ENCODE measurements at regions not wholly inside any gene's neighbourhood (a gene's known extent, or its start where the extent isn't known, plus 50 kb on each side); places are given as distances from the start of the nearest gene placed in this dataset.

DNA sequence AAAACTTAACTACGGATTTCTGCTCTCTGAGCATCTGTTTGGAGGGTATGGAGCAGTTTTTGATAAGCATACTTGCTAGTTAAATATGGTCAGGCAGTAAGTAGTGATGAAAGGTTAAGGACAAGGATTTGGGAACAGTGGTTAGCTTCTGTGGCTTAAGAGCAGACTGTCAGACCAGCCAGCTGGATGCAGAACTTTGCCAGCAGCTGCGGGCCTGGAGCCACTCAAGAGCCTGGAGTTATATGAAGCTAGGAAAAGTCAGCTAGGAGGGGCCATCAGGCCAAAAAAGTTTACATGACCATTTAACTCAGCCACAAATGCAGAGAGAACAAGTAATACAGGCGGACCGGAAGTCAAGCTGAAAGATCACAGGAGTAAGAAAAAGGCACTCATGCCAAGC lies 1817.7 kb downstream of the LRRC4C start:
- Histone ChIP-seq H3K9me3 (ENCODE audit: control insufficient read depth in 4 of 4, low read length in 3 of 4) (peaks cover 0 to 3% (median 0%) of the 10 kb centered on the region in 4 donors), H3K27me3 (ENCODE audit: control insufficient read depth in 4 of 4, insufficient read depth in 4 of 4, low read length in 3 of 4) (no peaks in the 10 kb centered on the region), H3K4me3 (ENCODE audit: low read depth in 1 of 3, low read length in 3 of 3) (no peak overlapping the region), H3K36me3 (ENCODE audit: control insufficient read depth in 4 of 4, insufficient read depth in 3 of 4, low read depth in 1 of 4, low read length in 3 of 4) (no peaks in the 10 kb centered on the region), H3K4me1 (ENCODE audit: control insufficient read depth in 4 of 4, insufficient read depth in 4 of 4, low read length in 3 of 4) (no peaks in the 10 kb centered on the region), H3K9ac (ENCODE audit: low read depth in 1 of 2, low read length in 2 of 2) (no peak overlapping the region), H3K27ac (ENCODE audit: low read depth in 1 of 2, low read length in 2 of 2) (no peak overlapping the region)
- 66% methylated on average over 4 of the region's 4 CpGs for WGBS
- DNase-seq (ENCODE audit: low spot score), result no peak
- TF ChIP-seq, protein P1, sequence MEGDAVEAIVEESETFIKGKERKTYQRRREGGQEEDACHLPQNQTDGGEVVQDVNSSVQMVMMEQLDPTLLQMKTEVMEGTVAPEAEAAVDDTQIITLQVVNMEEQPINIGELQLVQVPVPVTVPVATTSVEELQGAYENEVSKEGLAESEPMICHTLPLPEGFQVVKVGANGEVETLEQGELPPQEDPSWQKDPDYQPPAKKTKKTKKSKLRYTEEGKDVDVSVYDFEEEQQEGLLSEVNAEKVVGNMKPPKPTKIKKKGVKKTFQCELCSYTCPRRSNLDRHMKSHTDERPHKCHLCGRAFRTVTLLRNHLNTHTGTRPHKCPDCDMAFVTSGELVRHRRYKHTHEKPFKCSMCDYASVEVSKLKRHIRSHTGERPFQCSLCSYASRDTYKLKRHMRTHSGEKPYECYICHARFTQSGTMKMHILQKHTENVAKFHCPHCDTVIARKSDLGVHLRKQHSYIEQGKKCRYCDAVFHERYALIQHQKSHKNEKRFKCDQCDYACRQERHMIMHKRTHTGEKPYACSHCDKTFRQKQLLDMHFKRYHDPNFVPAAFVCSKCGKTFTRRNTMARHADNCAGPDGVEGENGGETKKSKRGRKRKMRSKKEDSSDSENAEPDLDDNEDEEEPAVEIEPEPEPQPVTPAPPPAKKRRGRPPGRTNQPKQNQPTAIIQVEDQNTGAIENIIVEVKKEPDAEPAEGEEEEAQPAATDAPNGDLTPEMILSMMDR (IDR thresholded peaks at IDR 0.05; ENCODE audit: low read depth, low read length, missing input control), result no peak
- TF ChIP-seq FOXA2 (IDR thresholded peaks at IDR 0.05), result no peak

DNA sequence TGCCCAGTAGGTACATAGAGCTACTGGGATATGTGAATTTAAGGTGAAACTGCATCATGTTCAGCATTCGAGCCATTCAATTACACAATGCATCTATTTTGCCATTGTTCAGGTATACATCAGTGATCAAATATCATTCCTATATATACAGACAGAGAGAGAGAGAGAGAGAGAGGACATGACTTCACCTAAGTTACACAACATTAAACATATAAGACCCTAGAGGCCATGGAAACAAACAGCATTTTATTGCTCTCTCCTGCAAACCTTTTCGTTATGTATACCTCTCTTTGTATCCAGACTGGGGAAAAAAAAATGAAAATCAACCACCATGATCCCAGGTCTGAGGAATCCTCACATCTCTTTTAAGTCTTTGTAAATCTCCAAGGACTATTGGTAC lies 1829.1 kb downstream of the LRRC4C start:
- H3K27ac ChIP-seq (ENCODE audit: low read depth in 1 of 2, low read length in 2 of 2), result no peak overlapping the region
- DNase-seq (ENCODE audit: low spot score), result no peak

DNA sequence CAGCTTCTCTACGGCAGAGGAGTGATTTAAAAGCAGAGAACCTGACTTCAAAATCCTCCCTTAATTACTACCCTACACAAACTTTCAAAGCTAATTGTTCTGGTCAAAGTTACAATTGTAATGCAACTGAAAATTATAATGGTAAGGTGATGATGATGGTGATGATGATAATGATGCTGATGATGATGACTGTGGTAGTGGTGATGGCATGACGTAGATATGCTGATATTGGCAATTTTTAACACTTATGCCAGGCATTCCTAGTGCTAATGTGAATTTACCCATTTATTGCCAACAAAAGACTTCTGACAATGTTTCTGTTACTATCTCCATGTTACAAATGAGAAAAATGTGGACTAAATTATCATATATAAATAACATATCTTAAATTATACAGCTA lies 1831.1 kb downstream of the LRRC4C start:
- no peaks in the 10 kb centered on the region for H3K36me3 ChIP-seq (ENCODE audit: control insufficient read depth in 4 of 4, insufficient read depth in 3 of 4, low read depth in 1 of 4, low read length in 3 of 4)
- no peaks in the 10 kb centered on the region for H3K27me3 ChIP-seq (ENCODE audit: control insufficient read depth in 4 of 4, insufficient read depth in 4 of 4, low read length in 3 of 4)
- no peak overlapping the region for H3K9ac ChIP-seq (ENCODE audit: low read depth in 1 of 2, low read length in 2 of 2)
- no peaks in the 10 kb centered on the region for H3K9me3 ChIP-seq (ENCODE audit: control insufficient read depth in 4 of 4, low read length in 3 of 4)
- 77% methylated on average over 2 of the region's 2 CpGs for WGBS
- no peak for DNase-seq (ENCODE audit: low spot score)
- H3K4me1 ChIP-seq (ENCODE audit: control insufficient read depth in 4 of 4, insufficient read depth in 4 of 4, low read length in 3 of 4), result no peaks in the 10 kb centered on the region
- H3K27ac ChIP-seq (ENCODE audit: low read depth in 1 of 2, low read length in 2 of 2), result no peak overlapping the region
- H3K4me3 ChIP-seq (ENCODE audit: low read depth in 1 of 3, low read length in 3 of 3), result no peak overlapping the region
- TF ChIP-seq TAF1 (conservative IDR thresholded peaks at IDR 0.05), result no peak
- TF ChIP-seq NR2F2 (IDR thresholded peaks at IDR 0.05), result no peak
- TF ChIP-seq, protein P2, sequence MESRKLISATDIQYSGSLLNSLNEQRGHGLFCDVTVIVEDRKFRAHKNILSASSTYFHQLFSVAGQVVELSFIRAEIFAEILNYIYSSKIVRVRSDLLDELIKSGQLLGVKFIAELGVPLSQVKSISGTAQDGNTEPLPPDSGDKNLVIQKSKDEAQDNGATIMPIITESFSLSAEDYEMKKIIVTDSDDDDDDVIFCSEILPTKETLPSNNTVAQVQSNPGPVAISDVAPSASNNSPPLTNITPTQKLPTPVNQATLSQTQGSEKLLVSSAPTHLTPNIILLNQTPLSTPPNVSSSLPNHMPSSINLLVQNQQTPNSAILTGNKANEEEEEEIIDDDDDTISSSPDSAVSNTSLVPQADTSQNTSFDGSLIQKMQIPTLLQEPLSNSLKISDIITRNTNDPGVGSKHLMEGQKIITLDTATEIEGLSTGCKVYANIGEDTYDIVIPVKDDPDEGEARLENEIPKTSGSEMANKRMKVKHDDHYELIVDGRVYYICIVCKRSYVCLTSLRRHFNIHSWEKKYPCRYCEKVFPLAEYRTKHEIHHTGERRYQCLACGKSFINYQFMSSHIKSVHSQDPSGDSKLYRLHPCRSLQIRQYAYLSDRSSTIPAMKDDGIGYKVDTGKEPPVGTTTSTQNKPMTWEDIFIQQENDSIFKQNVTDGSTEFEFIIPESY (IDR thresholded peaks at IDR 0.05), result no peak
- TF ChIP-seq, protein P3, sequence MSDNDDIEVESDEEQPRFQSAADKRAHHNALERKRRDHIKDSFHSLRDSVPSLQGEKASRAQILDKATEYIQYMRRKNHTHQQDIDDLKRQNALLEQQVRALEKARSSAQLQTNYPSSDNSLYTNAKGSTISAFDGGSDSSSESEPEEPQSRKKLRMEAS (IDR thresholded peaks at IDR 0.05), result no peak
- TF ChIP-seq GABPA (IDR thresholded peaks at IDR 0.05 in 1 of 2, conservative IDR thresholded peaks at IDR 0.05 in 1 of 2), result no peak
- TF ChIP-seq, protein P4, sequence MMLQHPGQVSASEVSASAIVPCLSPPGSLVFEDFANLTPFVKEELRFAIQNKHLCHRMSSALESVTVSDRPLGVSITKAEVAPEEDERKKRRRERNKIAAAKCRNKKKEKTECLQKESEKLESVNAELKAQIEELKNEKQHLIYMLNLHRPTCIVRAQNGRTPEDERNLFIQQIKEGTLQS (IDR thresholded peaks at IDR 0.05), result no peak
- TF ChIP-seq HNF4G (IDR thresholded peaks at IDR 0.05), result no peak
- TF ChIP-seq RXRA (IDR thresholded peaks at IDR 0.05), result no peak
- TF ChIP-seq, protein P5, sequence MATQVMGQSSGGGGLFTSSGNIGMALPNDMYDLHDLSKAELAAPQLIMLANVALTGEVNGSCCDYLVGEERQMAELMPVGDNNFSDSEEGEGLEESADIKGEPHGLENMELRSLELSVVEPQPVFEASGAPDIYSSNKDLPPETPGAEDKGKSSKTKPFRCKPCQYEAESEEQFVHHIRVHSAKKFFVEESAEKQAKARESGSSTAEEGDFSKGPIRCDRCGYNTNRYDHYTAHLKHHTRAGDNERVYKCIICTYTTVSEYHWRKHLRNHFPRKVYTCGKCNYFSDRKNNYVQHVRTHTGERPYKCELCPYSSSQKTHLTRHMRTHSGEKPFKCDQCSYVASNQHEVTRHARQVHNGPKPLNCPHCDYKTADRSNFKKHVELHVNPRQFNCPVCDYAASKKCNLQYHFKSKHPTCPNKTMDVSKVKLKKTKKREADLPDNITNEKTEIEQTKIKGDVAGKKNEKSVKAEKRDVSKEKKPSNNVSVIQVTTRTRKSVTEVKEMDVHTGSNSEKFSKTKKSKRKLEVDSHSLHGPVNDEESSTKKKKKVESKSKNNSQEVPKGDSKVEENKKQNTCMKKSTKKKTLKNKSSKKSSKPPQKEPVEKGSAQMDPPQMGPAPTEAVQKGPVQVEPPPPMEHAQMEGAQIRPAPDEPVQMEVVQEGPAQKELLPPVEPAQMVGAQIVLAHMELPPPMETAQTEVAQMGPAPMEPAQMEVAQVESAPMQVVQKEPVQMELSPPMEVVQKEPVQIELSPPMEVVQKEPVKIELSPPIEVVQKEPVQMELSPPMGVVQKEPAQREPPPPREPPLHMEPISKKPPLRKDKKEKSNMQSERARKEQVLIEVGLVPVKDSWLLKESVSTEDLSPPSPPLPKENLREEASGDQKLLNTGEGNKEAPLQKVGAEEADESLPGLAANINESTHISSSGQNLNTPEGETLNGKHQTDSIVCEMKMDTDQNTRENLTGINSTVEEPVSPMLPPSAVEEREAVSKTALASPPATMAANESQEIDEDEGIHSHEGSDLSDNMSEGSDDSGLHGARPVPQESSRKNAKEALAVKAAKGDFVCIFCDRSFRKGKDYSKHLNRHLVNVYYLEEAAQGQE (IDR thresholded peaks at IDR 0.05), result no peak
- TF ChIP-seq JUND (IDR thresholded peaks at IDR 0.05), result no peak
- TF ChIP-seq SP1 (IDR thresholded peaks at IDR 0.05), result no peak

More for the DNA sequence above, 1829.1 kb downstream of the LRRC4C start:
- no peaks in the 10 kb centered on the region for H3K36me3 ChIP-seq (ENCODE audit: control insufficient read depth in 4 of 4, insufficient read depth in 3 of 4, low read depth in 1 of 4, low read length in 3 of 4)
- WGBS, result 62% methylated on average over 2 of the region's 2 CpGs
- TF ChIP-seq EGR1 (IDR thresholded peaks at IDR 0.05; ENCODE audit: low read depth in 2 of 2), result no peak
- TF ChIP-seq, protein P3 (IDR thresholded peaks at IDR 0.05), result no peak
- TF ChIP-seq HNF4G (IDR thresholded peaks at IDR 0.05), result no peak
- no peak for TF ChIP-seq GABPA (IDR thresholded peaks at IDR 0.05 in 1 of 2, conservative IDR thresholded peaks at IDR 0.05 in 1 of 2)
- TF ChIP-seq JUND (IDR thresholded peaks at IDR 0.05), result no peak
- no peak for TF ChIP-seq HNF4A (conservative IDR thresholded peaks at IDR 0.05)
- TF ChIP-seq, protein P4 (IDR thresholded peaks at IDR 0.05), result no peak
- no peak for TF ChIP-seq FOXA2 (IDR thresholded peaks at IDR 0.05)
- TF ChIP-seq, protein P1 (IDR thresholded peaks at IDR 0.05; ENCODE audit: low read depth, low read length, missing input control), result no peak
- no peak for TF ChIP-seq NR2F2 (IDR thresholded peaks at IDR 0.05)
- H3K4me3 ChIP-seq (ENCODE audit: low read depth in 1 of 3, low read length in 3 of 3), result no peak overlapping the region
- H3K9ac ChIP-seq (ENCODE audit: low read depth in 1 of 2, low read length in 2 of 2), result no peak overlapping the region
- no peaks in the 10 kb centered on the region for H3K9me3 ChIP-seq (ENCODE audit: control insufficient read depth in 4 of 4, low read length in 3 of 4)
- no peaks in the 10 kb centered on the region for H3K4me1 ChIP-seq (ENCODE audit: control insufficient read depth in 4 of 4, insufficient read depth in 4 of 4, low read length in 3 of 4)
- no peaks in the 10 kb centered on the region for H3K27me3 ChIP-seq (ENCODE audit: control insufficient read depth in 4 of 4, insufficient read depth in 4 of 4, low read length in 3 of 4)

All from liver (tissue), 8 donors.